ENCODE measurements at regions not wholly inside any gene's neighbourhood (a gene's known extent, or its start where the extent isn't known, plus 50 kb on each side); places are given as distances from the start of the nearest gene placed in this dataset.

DNA sequence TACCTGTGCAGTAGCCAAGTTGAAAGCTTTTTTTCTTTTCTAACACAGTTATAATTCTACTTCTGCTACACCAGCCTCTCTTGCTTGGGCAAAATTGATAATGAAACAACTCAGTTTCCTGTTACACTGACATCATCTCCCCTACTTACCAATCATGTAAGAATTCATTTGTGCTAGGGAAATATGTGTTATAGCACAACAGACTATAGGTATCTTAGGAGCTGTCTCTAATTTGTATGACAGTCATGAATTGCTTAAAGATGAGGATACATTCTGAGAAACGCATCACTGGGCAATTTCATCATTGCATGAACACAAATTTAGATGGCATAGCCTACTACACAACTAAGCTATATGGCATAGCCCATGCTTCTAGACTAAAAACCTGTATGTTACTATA, 246.3 kb upstream of the ANKRD50 start:
- TF ChIP-seq, protein P1, sequence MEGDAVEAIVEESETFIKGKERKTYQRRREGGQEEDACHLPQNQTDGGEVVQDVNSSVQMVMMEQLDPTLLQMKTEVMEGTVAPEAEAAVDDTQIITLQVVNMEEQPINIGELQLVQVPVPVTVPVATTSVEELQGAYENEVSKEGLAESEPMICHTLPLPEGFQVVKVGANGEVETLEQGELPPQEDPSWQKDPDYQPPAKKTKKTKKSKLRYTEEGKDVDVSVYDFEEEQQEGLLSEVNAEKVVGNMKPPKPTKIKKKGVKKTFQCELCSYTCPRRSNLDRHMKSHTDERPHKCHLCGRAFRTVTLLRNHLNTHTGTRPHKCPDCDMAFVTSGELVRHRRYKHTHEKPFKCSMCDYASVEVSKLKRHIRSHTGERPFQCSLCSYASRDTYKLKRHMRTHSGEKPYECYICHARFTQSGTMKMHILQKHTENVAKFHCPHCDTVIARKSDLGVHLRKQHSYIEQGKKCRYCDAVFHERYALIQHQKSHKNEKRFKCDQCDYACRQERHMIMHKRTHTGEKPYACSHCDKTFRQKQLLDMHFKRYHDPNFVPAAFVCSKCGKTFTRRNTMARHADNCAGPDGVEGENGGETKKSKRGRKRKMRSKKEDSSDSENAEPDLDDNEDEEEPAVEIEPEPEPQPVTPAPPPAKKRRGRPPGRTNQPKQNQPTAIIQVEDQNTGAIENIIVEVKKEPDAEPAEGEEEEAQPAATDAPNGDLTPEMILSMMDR (IDR thresholded peaks at IDR 0.05), result no peak
- no peak for TF ChIP-seq POLR2AphosphoS5 (IDR thresholded peaks at IDR 0.05)
